Suprapubic skin (tissue), 3 donors: ENCODE measurements at regions not wholly inside any gene's neighbourhood (a gene's known extent, or its start where the extent isn't known, plus 50 kb on each side); places are given as distances from the start of the nearest gene placed in this dataset.

Experiments
- CTCF ChIP-seq, 2 donors: fragments of 200-600 bp in 1 of 2; fragments of 450-650 bp in 1 of 2; sonication (generic) in 1 of 2; IDR thresholded peaks; one replicate each; pipeline ENCODE4 v1.5.1; 2016 to 2019; ENCODE audit warnings: antibody characterized with exemption in 2 of 2, mild to moderate bottlenecking in 1 of 2, moderate library complexity in 1 of 2
- EP300 ChIP-seq: sonication (generic); formaldehyde crosslinking; IDR thresholded peaks from one replicate; pipeline ENCODE4 v1.6.1; 2017; ENCODE audit warnings: antibody characterized with exemption
- POLR2A ChIP-seq, 2 donors: fragments of 450-650 bp; IDR thresholded peaks; one replicate each; pipeline ENCODE4 v1.6.1; 2017; ENCODE audit warnings: antibody characterized with exemption in 2 of 2, mild to moderate bottlenecking in 2 of 2, moderate library complexity in 2 of 2

GRCh38 chr10:28151636-28152035 is 151.2 kb downstream of the MPP7 start:
- no peak for TF ChIP-seq POLR2A (IDR thresholded peaks at IDR 0.05)
- TF ChIP-seq EP300, result no peak
- TF ChIP-seq CTCF (IDR thresholded peaks at IDR 0.05), result no peak
